SK-N-SH (cell line): ENCODE measurements at regions not wholly inside any gene's neighbourhood (a gene's known extent, or its start where the extent isn't known, plus 50 kb on each side); places are given as distances from the start of the nearest gene placed in this dataset.

ENCODE experiments used
- CTCF ChIA-PET: fragments of 300-600, 350-600 bp; formaldehyde crosslinking; extraction: SDS; loops from one replicate; lab custom pipeline; 2021; lab: Yijun Ruan, JAX
- POLR2A ChIA-PET: fragments of 350-600 bp; sonication (Branson Sonifier 250); formaldehyde crosslinking; extraction: SDS; loops from one replicate; lab custom pipeline; 2020; ENCODE audit warnings: antibody characterized with exemption, inconsistent platforms; lab: Yijun Ruan, JAX
- DNase-seq: peaks from one replicate; pipeline ENCODE4 v3.0.0; 2012
- H2AFZ ChIP-seq: fragments of 200-600 bp; sonication (generic); 2 replicates; pipeline ENCODE4 v1.8.1; 2016; ENCODE audit warnings: antibody characterized with exemption, mild to moderate bottlenecking, low read depth
- H3F3A ChIP-seq: fragments of 200-600 bp; sonication (generic); replicated peaks from 2 replicates; pipeline ENCODE3; 2016; ENCODE audit warnings: antibody characterized with exemption, mild to moderate bottlenecking; ENCODE audit not compliant: insufficient read depth
- H3K27ac ChIP-seq, 2 experiments: fragments of 200-500 bp in 1 of 2; fragments of 200-600 bp in 1 of 2; sonication (Bioruptor generic) in 1 of 2; sonication (generic), shearing (Covaris generic) in 1 of 2; 2 replicates each; pipeline versions ENCODE4 v1.5.1 to v1.6.1; 2014 to 2016; ENCODE audit warnings: low read depth in 2 of 2, inconsistent platforms in 1 of 2, low read length in 1 of 2, mild to moderate bottlenecking in 1 of 2, mixed read lengths in 1 of 2
- H3K27me3 ChIP-seq: fragments of 200-600 bp; sonication (generic), shearing (Covaris generic); 2 replicates; pipeline ENCODE4 v1.6.1; 2016; ENCODE audit warnings: mixed run types; ENCODE audit not compliant: insufficient read depth
- H3K36me3 ChIP-seq, 2 experiments: fragments of 200-500 bp in 1 of 2; fragments of 200-600 bp in 1 of 2; sonication (Bioruptor generic) in 1 of 2; sonication (generic) in 1 of 2; replicated peaks in 1 of 2; 2 replicates each; pipeline versions ENCODE3 to v1.5.1; 2014 to 2016; ENCODE audit warnings: low read length in 1 of 2, mild to moderate bottlenecking in 1 of 2; ENCODE audit not compliant: insufficient read depth in 2 of 2, control insufficient read depth in 1 of 2
- H3K4me1 ChIP-seq, 2 experiments: fragments of 200-500 bp in 1 of 2; fragments of 200-600 bp in 1 of 2; sonication (Bioruptor generic) in 1 of 2; sonication (generic), shearing (Covaris generic) in 1 of 2; 2 replicates each; pipeline versions ENCODE4 v1.5.1 to v1.6.1; 2014 to 2016; ENCODE audit warnings: low read depth in 1 of 2, low read length in 1 of 2, mixed run types in 1 of 2; ENCODE audit not compliant: insufficient read depth in 2 of 2, control insufficient read depth in 1 of 2
- H3K4me2 ChIP-seq: fragments of 200-600 bp; sonication (generic), shearing (Covaris generic); 2 replicates; pipeline ENCODE4 v1.6.1; 2017; ENCODE audit warnings: mixed run types
- H3K4me3 ChIP-seq, 2 experiments: fragments of 200-500 bp in 1 of 2; fragments of 200-600 bp in 1 of 2; sonication (Bioruptor generic) in 1 of 2; sonication (generic), shearing (Covaris generic) in 1 of 2; 2 replicates each; pipeline versions ENCODE4 v1.5.1 to v1.8.1; 2014 to 2016; ENCODE audit warnings: low read depth in 2 of 2, inconsistent platforms in 1 of 2, low read length in 1 of 2, mild to moderate bottlenecking in 1 of 2, mixed read lengths in 1 of 2, moderate library complexity in 1 of 2
- H3K79me2 ChIP-seq: fragments of 200-600 bp; sonication (generic); 2 replicates; pipeline ENCODE4 v1.8.1; 2017; ENCODE audit warnings: mild to moderate bottlenecking; ENCODE audit not compliant: insufficient read depth
- H3K9ac ChIP-seq: fragments of 200-600 bp; sonication (generic); 2 replicates; pipeline ENCODE4 v1.6.1; 2017; ENCODE audit warnings: mixed run types
- H3K9me2 ChIP-seq: fragments of 200-600 bp; sonication (generic); 2 replicates; pipeline ENCODE4 v1.6.1; 2017; ENCODE audit warnings: mixed run types
- H3K9me3 ChIP-seq: fragments of 200-600 bp; sonication (generic); 2 replicates; pipeline ENCODE4 v1.6.1; 2017; ENCODE audit warnings: mixed run types, mild to moderate bottlenecking, moderate library complexity
- H4K20me1 ChIP-seq: fragments of 200-600 bp; sonication (generic); 2 replicates; pipeline ENCODE4 v1.6.1; 2017; ENCODE audit warnings: mild to moderate bottlenecking, mixed run types; ENCODE audit not compliant: insufficient read depth
- EP300 ChIP-seq, 2 experiments: IDR thresholded peaks; 2 replicates each; pipeline versions ENCODE4 v1.4.0 to v1.6.1; 2012; ENCODE audit warnings: borderline replicate concordance in 1 of 2, low read depth in 1 of 2, low read length in 1 of 2
- EZH2phosphoT487 ChIP-seq: fragments of 200-600 bp; sonication (generic); IDR thresholded peaks from 2 replicates; pipeline ENCODE4 v1.6.1; 2017; ENCODE audit warnings: low read depth, mixed run types, mild to moderate bottlenecking, antibody characterized with exemption, moderate library complexity, borderline replicate concordance
- FOXM1 ChIP-seq: IDR thresholded peaks from 2 replicates; pipeline ENCODE4 v1.4.0; 2012; ENCODE audit warnings: low read depth, mild to moderate bottlenecking
- GATA2 ChIP-seq: sonication (generic); formaldehyde crosslinking; IDR thresholded peaks from 2 replicates; pipeline ENCODE4 v1.5.0; 2020; ENCODE audit warnings: mild to moderate bottlenecking, missing genetic modification reagents
- JUND ChIP-seq: IDR thresholded peaks from 2 replicates; pipeline ENCODE4 v1.4.0; 2012
- MEF2A ChIP-seq: IDR thresholded peaks from 2 replicates; pipeline ENCODE4 v1.4.0; 2012; ENCODE audit warnings: low read depth, borderline replicate concordance
- NFIC ChIP-seq: IDR thresholded peaks from 2 replicates; pipeline ENCODE4 v1.4.0; 2012; ENCODE audit warnings: borderline replicate concordance
- PBX3 ChIP-seq: IDR thresholded peaks from 2 replicates; pipeline ENCODE4; 2012
- RAD21 ChIP-seq: IDR thresholded peaks from 2 replicates; pipeline ENCODE4 v1.6.1; 2012; ENCODE audit warnings: mild to moderate bottlenecking, low read length
- RCOR1 ChIP-seq: fragments of 150-350 bp; IDR thresholded peaks from 2 replicates; pipeline ENCODE4 v1.6.1; 2017; ENCODE audit warnings: antibody characterized with exemption, low read length
- SIN3A ChIP-seq: IDR thresholded peaks from 2 replicates; pipeline ENCODE4 v1.6.1; 2012; ENCODE audit warnings: low read depth, mild to moderate bottlenecking, low read length, moderate library complexity, borderline replicate concordance
- TAF1 ChIP-seq: IDR thresholded peaks from 2 replicates; pipeline ENCODE4 v1.6.1; 2012; ENCODE audit warnings: low read depth, mild to moderate bottlenecking, low read length, moderate library complexity, borderline replicate concordance
- TCF12 ChIP-seq: IDR thresholded peaks from 2 replicates; pipeline ENCODE4 v1.4.0; 2012
- TEAD4 ChIP-seq: IDR thresholded peaks from 2 replicates; pipeline ENCODE4 v1.4.0; 2012; ENCODE audit warnings: mild to moderate bottlenecking, borderline replicate concordance; ENCODE audit not compliant: insufficient read depth
- YY1 ChIP-seq: IDR thresholded peaks from 2 replicates; pipeline ENCODE4 v1.4.0; 2012; ENCODE audit warnings: low read depth, mild to moderate bottlenecking
- WGBS: methylation state at CpG from one replicate; pipeline ENCODE4 v1.1.6; 2017; ENCODE audit warnings: low lambda C conversion rate; 5-methylcytosine and 5-hydroxymethylcytosine counted together
- TF ChIP-seq, protein P1 (sequence below): IDR thresholded peaks from 2 replicates; pipeline ENCODE4 v1.4.0; 2012; ENCODE audit warnings: low read depth, borderline replicate concordance

GRCh38 chrX:122248681-122249080, 935.4 kb upstream of the GRIA3 start:
- Histone ChIP-seq H4K20me1 (no peaks in the 10 kb centered on the region), H3K9me2 (no peaks in the 10 kb centered on the region), H3K36me3 (no peaks in the 10 kb centered on the region), H3K4me2 (no peak overlapping the region)
- no peak for TF ChIP-seq SIN3A
- TF ChIP-seq, all 33 proteins: peak for 0
- Histone ChIP-seq H3K9ac (no peak overlapping the region), H3K4me1 (no peaks in the 10 kb centered on the region), H3K9me3 (no peaks in the 10 kb centered on the region), H2AFZ (no peak overlapping the region), H3K79me2 (no peaks in the 10 kb centered on the region), H3K27me3 (no peaks in the 10 kb centered on the region), H3K27ac (no peak overlapping the region), H3K4me3 (no peak overlapping the region), H3F3A (no peaks in the 10 kb centered on the region)
- ChIA-PET CTCF (no interaction called here), POLR2A (no interaction called here)
- no peak for DNase-seq

DNA sequence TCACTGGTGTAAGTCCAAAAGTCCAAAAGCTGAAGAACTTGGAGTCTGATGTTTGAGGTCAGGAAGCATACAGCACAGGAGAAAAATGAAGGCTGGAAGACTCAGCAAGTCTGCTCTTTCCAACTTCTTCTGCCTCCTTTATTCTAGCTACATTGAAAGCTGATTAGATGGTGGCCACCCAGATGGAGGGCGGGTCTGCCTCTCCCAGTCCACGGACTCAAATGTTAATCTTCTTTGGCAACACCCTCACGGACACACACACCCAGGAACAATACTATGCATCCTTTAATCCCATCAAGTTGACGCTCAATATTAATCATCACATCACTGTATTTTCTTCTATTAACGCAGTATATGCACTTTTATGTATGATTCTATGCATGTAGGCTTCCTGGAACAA, 931.6 kb upstream of the GRIA3 start:
- no peak overlapping the region for H3K27ac ChIP-seq
- H2AFZ ChIP-seq: no peak overlapping the region
- H3K9me2 ChIP-seq: no peaks in the 10 kb centered on the region
- H3K9ac ChIP-seq: no peak overlapping the region
- H3K79me2 ChIP-seq: no peaks in the 10 kb centered on the region
- DNase-seq: no peak
- H3K4me3 ChIP-seq: no peak overlapping the region
- H3K4me2 ChIP-seq: no peak overlapping the region
- no peaks in the 10 kb centered on the region for H3K9me3 ChIP-seq
- H3F3A ChIP-seq: no peaks in the 10 kb centered on the region
- TF ChIP-seq RAD21: no peak
- TF ChIP-seq, protein P1, sequence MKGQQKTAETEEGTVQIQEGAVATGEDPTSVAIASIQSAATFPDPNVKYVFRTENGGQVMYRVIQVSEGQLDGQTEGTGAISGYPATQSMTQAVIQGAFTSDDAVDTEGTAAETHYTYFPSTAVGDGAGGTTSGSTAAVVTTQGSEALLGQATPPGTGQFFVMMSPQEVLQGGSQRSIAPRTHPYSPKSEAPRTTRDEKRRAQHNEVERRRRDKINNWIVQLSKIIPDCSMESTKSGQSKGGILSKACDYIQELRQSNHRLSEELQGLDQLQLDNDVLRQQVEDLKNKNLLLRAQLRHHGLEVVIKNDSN: no peak
- H4K20me1 ChIP-seq: no peaks in the 10 kb centered on the region
- ChIA-PET CTCF (no interaction called here), POLR2A (no interaction called here)
- 6% methylated on average over 5 of the region's 5 CpGs for WGBS
- no peaks in the 10 kb centered on the region for H3K36me3 ChIP-seq
- no peaks in the 10 kb centered on the region for H3K4me1 ChIP-seq
- no peaks in the 10 kb centered on the region for H3K27me3 ChIP-seq

DNA sequence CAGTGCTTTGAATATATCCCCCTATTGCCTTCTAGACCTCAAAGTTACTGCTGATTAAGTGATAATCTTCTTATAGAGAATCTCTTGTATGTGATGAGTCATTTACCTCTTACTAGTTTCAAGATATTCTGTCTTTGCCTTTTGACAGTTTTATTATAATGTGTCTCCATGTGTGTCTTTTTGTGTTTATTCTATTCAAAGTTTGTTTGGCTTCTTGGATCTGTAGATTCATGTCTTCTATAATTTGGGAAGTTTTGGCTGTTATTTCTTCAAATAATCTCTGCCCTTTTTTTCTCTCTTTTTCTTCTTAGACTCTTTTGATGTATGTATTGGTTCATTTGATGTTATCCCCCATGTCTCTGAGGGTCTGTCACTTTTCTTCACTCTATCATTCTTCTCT, 915.7 kb upstream of the GRIA3 start:
- CTCF ChIA-PET: no interaction called here
- H3F3A ChIP-seq: no peaks in the 10 kb centered on the region
- no peaks in the 10 kb centered on the region; a peak in 1 of 4 replicates for H3K4me1 ChIP-seq
- H3K27me3 ChIP-seq: no peaks in the 10 kb centered on the region
- no peak for DNase-seq
- H3K9me3 ChIP-seq: no peaks in the 10 kb centered on the region
- no peaks in the 10 kb centered on the region for H3K79me2 ChIP-seq
- no peak overlapping the region for H3K4me3 ChIP-seq
- H3K36me3 ChIP-seq: no peaks in the 10 kb centered on the region
- no peak for TF ChIP-seq MEF2A
- TF ChIP-seq EP300 (IDR thresholded peaks at IDR 0.05; ENCODE audit: borderline replicate concordance in 1 of 2, low read depth in 1 of 2, low read length in 1 of 2): no peak
- TF ChIP-seq YY1: no peak
- no peak overlapping the region for H3K4me2 ChIP-seq
- no peaks in the 10 kb centered on the region for H4K20me1 ChIP-seq
- H3K9me2 ChIP-seq: no peaks in the 10 kb centered on the region
- H2AFZ ChIP-seq: no peak overlapping the region
- H3K9ac ChIP-seq: no peak overlapping the region
- H3K27ac ChIP-seq: no peak overlapping the region
- POLR2A ChIA-PET: no interaction called here

- CTCF ChIA-PET: no interaction called here
- Histone ChIP-seq H3K4me2 (no peak overlapping the region), H3K9me2 (no peaks in the 10 kb centered on the region), H3K36me3 (no peaks in the 10 kb centered on the region), H3F3A (no peaks in the 10 kb centered on the region), H3K9me3 (no peaks in the 10 kb centered on the region), H3K27ac (no peak overlapping the region), H3K9ac (no peak overlapping the region), H3K27me3 (no peaks in the 10 kb centered on the region), H3K79me2 (no peaks in the 10 kb centered on the region), H4K20me1 (no peaks in the 10 kb centered on the region), H3K4me1 (no peaks in the 10 kb centered on the region; a peak in 1 of 4 replicates), H2AFZ (no peak overlapping the region), H3K4me3 (no peak overlapping the region)
- no peak for DNase-seq
- POLR2A ChIA-PET: no interaction called here
- TF ChIP-seq EZH2phosphoT487 (no peak), TAF1 (no peak), JUND (no peak), PBX3 (no peak), MEF2A (no peak), TCF12 (no peak), RCOR1 (no peak), TEAD4 (no peak), FOXM1 (no peak), GATA2 (no peak), EP300 (IDR thresholded peaks at IDR 0.05; ENCODE audit: borderline replicate concordance in 1 of 2, low read depth in 1 of 2, low read length in 1 of 2) (no peak), NFIC (no peak)
Measured at GRCh38 chrX:122269243-122269781, 914.8 kb upstream of the GRIA3 start.
